Fibroblast of pulmonary artery (primary cell): ENCODE measurements at regions not wholly inside any gene's neighbourhood (a gene's known extent, or its start where the extent isn't known, plus 50 kb on each side); places are given as distances from the start of the nearest gene placed in this dataset.

ENCODE experiments used
- DNase-seq: peaks from one replicate; pipeline ENCODE4 v3.0.0-alpha.2; 2010; ENCODE audit warnings: low read depth
- H3K4me3 ChIP-seq: replicated peaks from 2 replicates; pipeline ENCODE4 v1.5.1; 2011; ENCODE audit warnings: low read depth, mild to moderate bottlenecking, control low read depth, low read length, moderate library complexity
- CTCF ChIP-seq: IDR thresholded peaks from 2 replicates; pipeline ENCODE4 v1.5.1; 2011; ENCODE audit warnings: mild to moderate bottlenecking, control low read depth, low read length, inconsistent platforms; ENCODE audit errors: missing control alignments

GRCh38 chr18:44041553-44041952, 639.1 kb upstream of the SETBP1 start:
- no peak overlapping the region for H3K4me3 ChIP-seq
- TF ChIP-seq CTCF: no peak
- DNase-seq: no peak

- no peak overlapping the region for H3K4me3 ChIP-seq
- TF ChIP-seq CTCF: no peak
Observed at GRCh38 chr18:44041961-44042360, 638.7 kb upstream of the SETBP1 start.

GRCh38 chr18:44046376-44046975, 634.2 kb upstream of the SETBP1 start:
- DNase-seq: no peak
- no peak for TF ChIP-seq CTCF
- no peak overlapping the region for H3K4me3 ChIP-seq

More at GRCh38 chr18:44041961-44042360, 638.7 kb upstream of the SETBP1 start:
- no peak for DNase-seq

GRCh38 chr18:44047585-44047984, 633.1 kb upstream of the SETBP1 start:
- DNase-seq: peak; percentile 1
- H3K4me3 ChIP-seq: no peak overlapping the region
- no peak for TF ChIP-seq CTCF

- no peak for DNase-seq
- no peak for TF ChIP-seq CTCF
- no peak overlapping the region for H3K4me3 ChIP-seq
Observed at GRCh38 chr18:44048435-44048834, 632.3 kb upstream of the SETBP1 start.

GRCh38 chr18:44048846-44049245, 631.8 kb upstream of the SETBP1 start:
- TF ChIP-seq CTCF: no peak

GRCh38 chr18:44051026-44051425, 629.7 kb upstream of the SETBP1 start:
- no peak for TF ChIP-seq CTCF
- H3K4me3 ChIP-seq: no peak overlapping the region
- DNase-seq: no peak

More at GRCh38 chr18:44048846-44049245, 631.8 kb upstream of the SETBP1 start:
- DNase-seq: no peak
- no peak overlapping the region for H3K4me3 ChIP-seq
